HFF-Myc (cell line): ENCODE measurements at regions not wholly inside any gene's neighbourhood (a gene's known extent, or its start where the extent isn't known, plus 50 kb on each side); places are given as distances from the start of the nearest gene placed in this dataset.

ENCODE experiments used
- DNase-seq: peaks from one replicate; pipeline ENCODE4 v3.0.0-alpha.2; 2011; ENCODE audit warnings: low read depth; ENCODE audit errors: extremely low read depth
- H3K4me3 ChIP-seq: replicated peaks from 2 replicates; pipeline ENCODE4 v1.5.1; 2011; ENCODE audit warnings: low read depth, mild to moderate bottlenecking, control low read depth, low read length
- TF ChIP-seq, protein P1 (sequence below): IDR thresholded peaks from 2 replicates; pipeline ENCODE4 v1.5.1; 2012; ENCODE audit warnings: mild to moderate bottlenecking, low read depth, low read length, control low read depth; ENCODE audit errors: missing control alignments

DNA sequence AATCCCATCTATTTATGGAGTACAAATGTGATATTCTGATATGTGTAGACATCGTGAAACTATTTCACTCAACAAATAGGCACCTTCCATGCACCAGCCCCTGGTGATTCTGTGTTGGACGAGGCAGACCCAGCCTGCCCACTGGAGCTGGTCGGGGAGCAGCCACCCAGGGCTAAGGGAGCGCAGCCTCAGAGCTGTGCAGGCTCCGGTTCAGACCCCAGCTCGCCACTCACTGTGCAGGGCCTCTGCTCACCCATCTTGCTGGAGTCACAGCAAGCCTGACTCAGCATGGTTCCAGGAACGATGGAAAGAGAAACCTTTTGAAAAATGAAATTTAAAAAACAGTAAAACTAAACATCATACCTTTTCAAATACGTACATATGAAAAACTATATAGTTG is 52.3 kb upstream of the BCL11B start:
- TF ChIP-seq, protein P1, sequence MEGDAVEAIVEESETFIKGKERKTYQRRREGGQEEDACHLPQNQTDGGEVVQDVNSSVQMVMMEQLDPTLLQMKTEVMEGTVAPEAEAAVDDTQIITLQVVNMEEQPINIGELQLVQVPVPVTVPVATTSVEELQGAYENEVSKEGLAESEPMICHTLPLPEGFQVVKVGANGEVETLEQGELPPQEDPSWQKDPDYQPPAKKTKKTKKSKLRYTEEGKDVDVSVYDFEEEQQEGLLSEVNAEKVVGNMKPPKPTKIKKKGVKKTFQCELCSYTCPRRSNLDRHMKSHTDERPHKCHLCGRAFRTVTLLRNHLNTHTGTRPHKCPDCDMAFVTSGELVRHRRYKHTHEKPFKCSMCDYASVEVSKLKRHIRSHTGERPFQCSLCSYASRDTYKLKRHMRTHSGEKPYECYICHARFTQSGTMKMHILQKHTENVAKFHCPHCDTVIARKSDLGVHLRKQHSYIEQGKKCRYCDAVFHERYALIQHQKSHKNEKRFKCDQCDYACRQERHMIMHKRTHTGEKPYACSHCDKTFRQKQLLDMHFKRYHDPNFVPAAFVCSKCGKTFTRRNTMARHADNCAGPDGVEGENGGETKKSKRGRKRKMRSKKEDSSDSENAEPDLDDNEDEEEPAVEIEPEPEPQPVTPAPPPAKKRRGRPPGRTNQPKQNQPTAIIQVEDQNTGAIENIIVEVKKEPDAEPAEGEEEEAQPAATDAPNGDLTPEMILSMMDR: no peak
- no peak overlapping the region for H3K4me3 ChIP-seq
- no peak for DNase-seq

DNA sequence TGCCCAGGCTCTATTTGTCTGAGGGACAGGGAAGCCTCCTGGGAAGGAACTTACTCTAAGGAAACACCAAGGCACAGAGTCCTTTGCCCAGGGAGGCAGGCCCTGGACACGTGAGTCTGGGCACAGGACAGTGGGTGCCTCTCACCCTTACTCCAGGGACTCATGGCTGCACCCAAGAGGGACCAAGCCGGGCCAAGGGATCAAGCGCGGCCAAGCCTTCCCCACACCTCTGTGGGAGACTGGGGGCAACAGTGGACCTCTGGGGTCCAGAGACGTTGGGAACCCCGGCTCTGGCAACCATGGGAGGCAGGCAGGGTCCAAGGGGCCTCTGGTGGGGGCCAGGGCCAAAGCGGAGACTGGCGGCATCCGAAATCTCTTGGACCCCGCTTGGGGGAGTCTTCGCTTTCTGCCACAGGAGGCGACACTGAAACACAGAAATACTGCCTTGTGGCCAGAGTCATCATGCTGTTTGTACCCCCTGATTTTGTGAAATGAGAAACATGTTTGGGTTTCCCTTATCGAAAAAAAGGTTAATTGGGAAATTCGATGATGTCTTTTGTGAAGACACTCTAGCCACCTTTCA is 51.7 kb upstream of the BCL11B start:
- no peak overlapping the region for H3K4me3 ChIP-seq

DNA sequence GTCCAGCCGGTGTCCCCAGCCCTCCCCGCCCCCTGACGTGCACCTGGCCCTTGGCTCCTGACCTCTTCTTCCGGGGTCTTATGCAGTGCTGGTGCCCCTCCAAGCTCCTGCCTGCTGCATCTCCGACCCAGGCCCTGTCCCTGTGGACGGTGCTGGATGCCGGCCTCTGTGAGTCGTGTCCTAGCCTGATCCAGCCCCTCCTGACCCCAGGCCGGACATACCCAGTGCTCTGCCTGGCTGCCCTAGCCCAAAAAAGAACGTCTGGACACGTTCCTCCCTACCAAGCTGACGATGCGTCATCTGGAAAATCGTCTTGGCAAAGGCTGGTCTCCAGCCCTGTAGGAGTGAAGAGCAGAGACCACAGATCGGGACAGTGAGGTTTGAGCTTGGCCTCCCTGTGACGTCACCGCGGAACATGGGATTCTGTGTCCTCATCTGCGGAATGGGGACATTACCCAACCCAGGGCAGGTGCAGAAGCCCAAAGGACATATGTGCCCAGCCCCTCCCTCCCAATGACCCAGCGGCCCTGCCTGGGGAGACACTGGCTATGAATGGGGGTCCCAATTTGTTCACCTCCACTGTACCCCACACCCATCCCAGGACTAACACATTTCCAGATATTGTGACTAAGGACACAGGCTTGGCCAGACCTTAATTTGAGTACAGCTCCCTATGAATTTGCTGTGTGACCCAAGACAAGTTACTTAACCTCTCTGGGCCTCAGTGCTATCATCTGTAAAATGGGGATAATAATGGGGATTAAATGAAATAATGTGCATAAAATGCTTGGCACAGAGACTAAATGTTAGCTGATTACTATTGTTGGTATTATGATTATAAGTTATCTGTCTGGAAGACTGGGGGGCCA is 51.0 kb upstream of the BCL11B start:
- no peak overlapping the region for H3K4me3 ChIP-seq

More for the DNA sequence above, 51.7 kb upstream of the BCL11B start:
- TF ChIP-seq, protein P1: no peak
- DNase-seq: no peak

DNA sequence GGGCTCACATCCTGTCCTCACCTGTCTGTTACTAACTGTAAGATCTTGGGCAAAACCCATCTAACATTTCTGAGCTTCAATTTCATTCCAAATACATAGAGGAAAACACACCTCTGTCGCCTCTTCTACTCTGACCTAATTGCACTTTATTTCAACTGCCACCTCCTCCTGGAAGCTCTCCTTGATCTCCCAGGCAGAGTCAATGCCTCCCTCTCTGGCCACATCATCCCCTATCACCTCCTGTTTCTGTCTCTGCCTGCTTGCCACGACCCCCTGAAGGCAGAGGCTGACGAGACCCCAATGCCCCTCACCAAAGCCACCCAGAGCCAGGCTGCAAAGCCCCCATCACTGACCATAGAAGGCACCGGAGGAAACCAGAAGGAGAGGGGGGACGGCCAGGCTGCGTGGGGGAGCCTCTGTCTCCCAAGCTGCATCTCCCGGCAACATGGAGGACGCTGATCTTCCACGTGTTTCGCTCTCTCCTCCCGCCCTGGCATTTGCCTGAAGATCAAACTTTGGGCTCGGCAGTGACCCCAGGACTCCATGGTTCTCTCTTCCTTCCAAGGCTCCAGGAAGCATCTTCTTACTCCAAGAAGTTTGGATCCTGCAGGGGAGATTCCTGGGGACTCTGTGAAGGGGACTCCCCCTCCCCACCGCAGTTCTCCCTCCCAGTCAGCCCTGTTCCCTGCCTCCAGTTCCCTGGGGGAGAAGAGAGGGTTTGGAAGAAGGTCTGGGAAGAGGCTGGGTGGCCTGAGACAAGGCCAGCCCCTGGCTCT is 50.1 kb upstream of the BCL11B start:
- TF ChIP-seq, protein P1: no peak
- DNase-seq: no peak
- H3K4me3 ChIP-seq: no peak overlapping the region

More for the DNA sequence above, 51.0 kb upstream of the BCL11B start:
- DNase-seq: no peak
- TF ChIP-seq, protein P1: no peak
